NOMO-1 (cell line): ENCODE measurements at regions not wholly inside any gene's neighbourhood (a gene's known extent, or its start where the extent isn't known, plus 50 kb on each side); places are given as distances from the start of the nearest gene placed in this dataset.
"Not testable (repeated sequence)": the region's sequence is repeated elsewhere in the genome, so short reads cannot be mapped to it uniquely, and the experiment has no call there.

Source experiments
- DNase-seq, 2 experiments: peaks; one replicate each; lab custom pipeline; 2025; ENCODE audit not compliant: unreplicated experiment in 2 of 2; lab: John Stamatoyannopoulos, UW

GRCh38 chr2:39570614-39571013 lies 95.1 kb upstream of the TMEM178A start:
- DNase-seq, result no peak

DNA sequence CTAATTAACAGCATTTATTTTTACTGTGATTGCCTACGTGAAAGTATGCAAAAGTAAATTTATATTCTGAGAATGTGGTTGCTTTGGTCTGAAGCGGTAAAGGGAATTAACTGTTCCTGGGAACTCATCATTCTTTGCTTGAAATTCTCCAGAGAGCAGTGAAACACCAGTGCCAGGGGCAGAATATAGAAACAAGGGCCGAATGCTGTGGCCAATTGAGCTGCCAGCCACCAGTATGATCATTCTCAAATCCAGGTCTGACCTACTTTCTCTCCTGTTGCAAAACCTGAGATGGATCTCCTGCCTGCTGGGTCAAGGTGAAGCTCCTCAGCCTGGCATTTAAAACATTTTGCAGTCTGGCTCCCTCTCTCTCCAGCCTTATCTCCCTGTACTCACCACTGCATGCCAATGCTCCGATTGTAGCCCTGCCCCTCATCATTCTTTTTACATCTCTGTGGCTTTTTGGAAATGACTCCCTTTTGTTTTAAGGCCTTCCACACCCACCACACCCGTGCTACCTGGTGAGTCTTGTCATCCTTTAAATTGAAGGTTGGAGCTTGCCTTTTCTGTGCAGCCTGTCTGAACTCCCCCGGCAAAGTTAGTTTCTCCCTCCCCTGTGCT lies 94.5 kb upstream of the TMEM178A start:
- DNase-seq, result no peak

DNA sequence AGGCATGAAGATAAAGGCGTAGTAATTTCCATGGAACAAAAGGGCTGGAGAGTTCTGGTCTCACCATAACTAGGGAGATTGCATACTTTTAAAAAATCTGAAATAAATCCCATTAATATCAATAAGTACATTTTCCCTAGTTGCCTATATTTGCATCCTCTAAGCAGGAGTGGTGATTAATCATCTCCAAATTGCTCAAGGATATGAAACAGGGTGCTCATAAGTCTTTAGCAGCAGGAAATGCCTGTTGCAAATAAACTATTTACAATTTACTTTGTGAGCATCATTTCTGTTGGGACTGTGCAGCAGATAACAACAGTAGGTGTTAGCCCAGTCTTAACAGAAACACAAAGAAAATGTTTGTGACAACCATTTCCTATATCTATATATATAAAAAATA lies 92.4 kb upstream of the TMEM178A start:
- no peak for DNase-seq

DNA sequence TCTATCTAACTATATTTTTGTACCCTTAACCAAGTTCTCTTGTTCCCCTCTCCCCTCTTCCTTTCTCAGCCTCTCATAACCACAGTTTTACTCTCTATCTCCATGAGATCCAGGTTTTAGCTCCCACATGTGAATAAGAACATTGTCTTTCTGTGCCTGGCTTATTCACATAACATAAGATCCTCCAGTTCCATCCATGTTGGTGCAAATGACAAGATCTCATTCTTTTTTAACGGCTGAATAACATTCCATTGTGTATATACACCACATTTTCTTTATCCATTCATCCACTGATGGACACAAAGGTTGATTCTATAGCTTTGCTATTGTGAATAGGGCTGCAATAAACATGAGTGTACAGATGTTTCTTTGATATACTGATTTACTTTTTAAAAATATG lies 83.9 kb upstream of the TMEM178A start:
- DNase-seq, result no peak

GRCh38 chr2:39583213-39583612 lies 82.5 kb upstream of the TMEM178A start:
- DNase-seq, result no peak

DNA sequence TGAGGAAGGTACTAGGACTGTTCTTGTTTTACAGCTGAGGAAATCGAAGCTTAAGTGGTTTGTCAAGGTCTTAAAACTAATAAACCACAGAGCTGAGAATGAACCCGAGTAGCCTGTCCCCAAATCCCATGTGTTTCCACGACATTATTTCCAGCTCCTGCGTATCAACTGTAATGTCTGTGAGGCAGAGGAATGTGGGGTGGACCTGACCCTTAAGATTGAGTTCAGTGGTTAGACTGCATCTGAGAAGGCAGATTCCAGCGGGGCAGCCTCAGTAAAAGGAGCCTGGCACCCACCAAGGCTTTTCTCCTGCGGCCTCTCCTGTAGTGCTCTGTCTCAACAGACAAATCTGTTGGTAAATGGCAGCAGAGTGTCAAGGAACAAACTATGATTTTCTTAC lies 81.9 kb upstream of the TMEM178A start:
- no peak for DNase-seq

DNA sequence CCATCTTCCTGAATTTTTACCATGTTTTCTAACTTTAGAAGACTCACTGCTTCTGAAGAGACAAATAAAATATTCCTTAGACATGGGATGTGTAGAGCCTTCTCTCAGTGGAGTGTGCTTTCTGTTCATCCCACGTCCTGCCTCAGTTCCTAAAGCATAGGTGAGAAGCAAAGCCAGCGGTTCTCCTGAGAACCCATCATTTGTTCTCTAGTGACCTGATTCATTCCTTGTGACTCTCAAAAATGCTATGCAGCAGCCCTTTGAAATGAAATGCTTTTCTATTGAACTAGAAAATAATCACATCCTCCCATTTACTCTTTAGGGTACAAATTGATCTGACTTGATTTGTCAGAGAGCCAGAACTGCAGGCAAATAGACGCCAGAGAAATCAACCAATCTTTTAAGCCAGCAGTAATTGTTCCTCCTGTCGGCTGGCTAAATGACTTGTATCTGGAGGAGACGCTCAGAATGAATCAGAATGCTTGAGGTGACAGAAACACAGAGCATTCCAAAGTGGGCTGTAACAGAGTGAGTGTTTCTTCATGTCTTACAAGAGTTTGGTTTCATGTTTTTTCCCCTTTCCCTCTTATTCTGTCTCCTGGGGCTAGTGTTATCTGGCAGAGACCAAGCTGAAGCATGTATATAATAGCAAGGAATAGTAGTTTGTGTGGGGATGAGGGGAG lies 81.3 kb upstream of the TMEM178A start:
- no peak for DNase-seq

DNA sequence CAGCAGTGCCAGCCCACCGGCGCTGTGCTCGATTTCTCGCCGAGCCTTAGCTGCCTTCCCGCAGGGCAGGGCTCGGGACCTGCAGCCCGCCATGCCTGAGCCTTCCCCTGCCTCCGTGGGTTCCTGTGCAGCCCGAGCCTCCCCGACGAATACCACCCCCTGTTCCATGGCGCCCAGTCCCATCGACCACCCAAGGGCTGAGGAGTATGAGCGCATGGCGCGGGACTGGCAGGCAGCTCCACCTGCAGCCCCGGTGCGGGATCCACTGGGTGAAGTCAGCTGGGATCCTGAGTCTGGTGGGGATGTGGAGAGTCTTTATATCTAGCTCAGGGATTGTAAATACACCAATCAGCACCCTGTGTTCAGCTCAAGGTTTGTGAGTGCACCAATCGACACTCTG lies 80.2 kb upstream of the TMEM178A start:
- not testable (repeated sequence) for DNase-seq

DNA sequence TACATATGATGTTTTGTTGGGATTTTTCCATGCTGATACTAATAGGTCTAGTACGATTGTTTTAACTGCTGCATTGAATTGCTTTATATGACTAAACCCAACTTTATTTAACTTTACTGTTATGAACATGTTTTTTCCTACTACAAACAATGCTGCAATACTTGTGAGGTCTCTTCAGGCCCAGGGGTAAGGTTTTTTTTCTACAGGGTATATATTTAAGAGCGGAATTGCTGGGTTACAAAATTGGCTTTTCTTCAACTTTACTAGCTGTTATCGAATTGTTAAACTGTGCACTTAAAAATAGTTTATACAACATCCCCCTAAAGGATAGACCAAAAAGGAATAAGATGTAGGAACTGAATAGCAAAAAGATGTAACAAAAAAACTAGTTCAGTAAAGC lies 78.5 kb upstream of the TMEM178A start:
- no peak for DNase-seq

DNA sequence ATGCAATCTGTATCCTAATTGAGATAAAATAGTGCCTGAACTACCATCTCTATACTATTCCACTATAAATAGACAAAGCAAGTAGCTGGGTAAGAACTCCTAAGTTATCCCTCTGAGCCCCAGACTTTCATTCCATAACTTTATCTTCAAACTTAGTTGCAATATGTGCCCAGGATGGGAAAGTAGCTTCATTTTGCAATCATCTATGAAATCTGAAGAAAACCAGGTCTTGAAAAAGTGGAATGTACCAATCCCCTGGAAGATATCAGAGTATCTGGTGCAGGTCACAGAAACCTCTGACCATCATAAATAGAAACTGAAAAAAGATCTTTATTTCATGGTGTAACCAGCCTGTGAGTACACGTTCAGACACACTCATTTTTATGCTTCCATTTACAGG lies 78.1 kb upstream of the TMEM178A start:
- no peak for DNase-seq

DNA sequence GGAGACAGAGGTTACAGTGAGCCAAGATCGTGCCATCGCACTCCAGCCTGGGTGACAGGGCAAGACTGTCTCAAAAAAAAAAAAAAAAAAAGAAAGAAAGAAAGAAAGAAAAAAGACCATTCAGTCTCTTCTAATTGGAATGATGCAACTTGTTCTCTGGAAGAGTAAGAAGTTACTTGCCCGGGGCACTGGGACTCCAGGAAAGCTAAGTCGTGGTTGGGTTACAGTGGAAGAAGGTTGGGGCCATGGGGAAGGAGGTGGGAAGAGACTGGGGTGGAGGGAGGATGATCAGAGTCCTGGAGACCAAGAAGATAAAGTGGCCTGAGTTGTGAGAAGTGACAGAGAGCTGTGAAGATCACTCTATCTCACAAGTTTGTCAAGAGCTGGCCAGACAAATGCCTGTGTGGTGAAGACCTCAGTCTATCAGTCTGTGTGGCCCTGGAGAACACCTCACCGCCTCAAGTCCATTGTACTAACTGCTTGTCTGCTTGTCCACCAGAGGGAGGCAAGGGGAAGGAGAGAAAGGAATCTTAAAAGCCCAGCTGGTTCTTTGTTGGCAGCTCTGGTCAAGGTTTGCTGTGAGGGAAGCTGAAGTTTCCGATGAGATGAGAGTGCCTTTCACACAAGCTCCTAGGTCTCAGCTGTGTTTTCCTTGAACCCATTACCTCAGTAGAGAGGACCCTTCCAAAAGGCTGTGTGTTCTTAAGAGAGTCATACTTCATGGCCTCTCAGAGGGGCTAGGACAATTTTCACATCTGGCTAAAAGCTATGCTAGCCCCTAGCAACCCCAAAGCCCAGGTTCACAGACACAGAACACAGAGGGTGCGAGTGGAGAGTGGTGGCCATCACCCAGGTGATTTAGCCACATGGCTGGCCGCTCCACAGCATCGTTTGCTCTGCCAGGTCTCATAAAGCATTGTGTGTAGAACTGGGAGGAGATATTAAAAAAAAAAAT lies 72.0 kb upstream of the TMEM178A start:
- peak; percentile 45 to 53 for DNase-seq

DNA sequence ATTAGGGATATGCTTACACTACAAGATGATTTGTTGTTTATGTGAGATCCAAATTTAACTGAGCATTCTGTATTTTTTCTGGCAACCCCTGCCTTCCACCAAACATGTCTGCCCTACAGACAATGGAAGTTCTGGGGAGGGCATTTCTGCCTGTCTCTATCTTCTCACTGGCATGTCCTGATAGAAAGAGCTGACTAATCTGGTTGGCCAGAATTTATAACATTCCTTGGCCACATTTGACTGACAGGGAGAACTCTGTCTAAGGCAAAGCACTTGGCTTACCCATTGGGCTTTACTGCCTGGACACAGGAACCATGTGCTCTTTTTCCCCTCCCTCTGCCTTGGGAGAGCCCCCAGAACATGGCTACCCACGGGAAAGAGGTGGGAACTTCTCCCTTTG lies 70.6 kb upstream of the TMEM178A start:
- no peak for DNase-seq

GRCh38 chr2:39597314-39597713 lies 68.4 kb upstream of the TMEM178A start:
- DNase-seq, result no peak

GRCh38 chr2:39602616-39603015 lies 63.1 kb upstream of the TMEM178A start:
- no peak for DNase-seq

GRCh38 chr2:39603436-39603835 lies 62.3 kb upstream of the TMEM178A start:
- DNase-seq, result no peak

GRCh38 chr2:39604866-39605265 lies 60.9 kb upstream of the TMEM178A start:
- no peak for DNase-seq

GRCh38 chr2:39606585-39606984 lies 59.1 kb upstream of the TMEM178A start:
- no peak for DNase-seq

- DNase-seq, result no peak
Observed at GRCh38 chr2:39607538-39608262, 58.0 kb upstream of the TMEM178A start.

GRCh38 chr2:39608263-39608575 lies 57.5 kb upstream of the TMEM178A start:
- DNase-seq, result no peak

GRCh38 chr2:39608686-39609441 lies 56.9 kb upstream of the TMEM178A start:
- no peak for DNase-seq
